ENCODE measurements at regions not wholly inside any gene's neighbourhood (a gene's known extent, or its start where the extent isn't known, plus 50 kb on each side); places are given as distances from the start of the nearest gene placed in this dataset.

DNA sequence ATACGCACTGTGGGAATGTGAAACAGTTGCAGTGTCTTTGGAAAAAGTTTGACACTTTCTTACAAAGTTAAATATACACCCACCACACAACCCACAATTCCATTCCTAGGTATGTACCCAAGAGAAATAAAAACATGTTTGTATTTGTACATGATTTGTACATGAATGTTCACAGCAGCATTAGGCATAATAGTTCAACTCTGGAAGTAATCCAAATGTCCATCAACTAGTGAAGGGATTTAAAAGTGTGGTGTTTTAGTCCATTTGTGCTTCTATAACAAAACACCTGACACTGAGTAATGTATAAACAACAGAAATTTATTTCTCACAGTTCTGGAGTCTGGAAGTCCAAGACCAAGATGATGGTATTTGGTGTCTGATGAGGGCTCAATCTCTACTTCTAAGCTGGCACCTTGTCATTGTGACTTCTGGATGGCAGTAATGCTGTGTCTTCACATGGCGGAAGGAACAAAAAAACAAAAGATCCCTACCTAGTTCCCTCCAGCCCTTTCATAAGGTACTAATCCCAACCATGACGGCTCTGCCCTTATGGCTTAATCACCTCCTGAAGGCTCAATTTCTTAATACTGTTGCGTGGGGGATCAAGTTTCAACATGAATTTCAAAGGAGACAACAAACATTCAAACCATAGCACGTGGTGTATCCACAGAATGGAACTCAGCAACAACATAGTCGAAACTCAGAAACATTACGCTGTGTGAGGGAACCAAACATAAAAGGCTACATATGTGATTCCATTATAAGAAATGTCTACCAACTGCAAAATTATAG lies 120.5 kb downstream of the AQP9 start:
- H3K9me3 Mint-ChIP-seq (ENCODE audit: low read depth) = peaks cover 15% of the 10 kb centered on the region
- H3K27ac Mint-ChIP-seq (ENCODE audit: unreplicated experiment) = no peak overlapping the region

DNA sequence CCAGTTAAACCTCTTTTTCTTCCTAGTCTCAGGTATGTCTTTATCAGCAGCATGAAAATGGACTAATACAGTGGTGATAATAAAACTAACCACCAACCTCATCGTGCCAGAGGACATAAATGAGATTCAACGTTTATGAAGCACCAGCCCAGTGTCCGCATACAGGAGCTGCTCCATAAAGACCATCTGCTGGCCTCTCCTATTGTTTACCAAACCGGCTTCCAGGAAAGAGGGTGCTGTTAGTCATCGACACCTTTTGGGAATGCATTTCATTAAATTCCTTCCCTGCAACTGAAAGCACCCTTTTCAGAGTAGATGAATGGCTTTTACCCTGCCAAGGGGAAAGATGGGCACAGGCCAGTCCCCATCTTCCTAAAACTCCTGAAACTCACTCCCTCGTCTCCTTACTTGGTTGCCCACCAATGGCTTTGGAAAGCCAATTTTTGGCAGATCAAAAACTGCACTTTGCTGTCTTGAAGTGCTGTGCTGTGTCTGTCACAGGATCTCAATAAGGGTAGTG lies 122.1 kb downstream of the AQP9 start:
- TF ChIP-seq, protein P1, sequence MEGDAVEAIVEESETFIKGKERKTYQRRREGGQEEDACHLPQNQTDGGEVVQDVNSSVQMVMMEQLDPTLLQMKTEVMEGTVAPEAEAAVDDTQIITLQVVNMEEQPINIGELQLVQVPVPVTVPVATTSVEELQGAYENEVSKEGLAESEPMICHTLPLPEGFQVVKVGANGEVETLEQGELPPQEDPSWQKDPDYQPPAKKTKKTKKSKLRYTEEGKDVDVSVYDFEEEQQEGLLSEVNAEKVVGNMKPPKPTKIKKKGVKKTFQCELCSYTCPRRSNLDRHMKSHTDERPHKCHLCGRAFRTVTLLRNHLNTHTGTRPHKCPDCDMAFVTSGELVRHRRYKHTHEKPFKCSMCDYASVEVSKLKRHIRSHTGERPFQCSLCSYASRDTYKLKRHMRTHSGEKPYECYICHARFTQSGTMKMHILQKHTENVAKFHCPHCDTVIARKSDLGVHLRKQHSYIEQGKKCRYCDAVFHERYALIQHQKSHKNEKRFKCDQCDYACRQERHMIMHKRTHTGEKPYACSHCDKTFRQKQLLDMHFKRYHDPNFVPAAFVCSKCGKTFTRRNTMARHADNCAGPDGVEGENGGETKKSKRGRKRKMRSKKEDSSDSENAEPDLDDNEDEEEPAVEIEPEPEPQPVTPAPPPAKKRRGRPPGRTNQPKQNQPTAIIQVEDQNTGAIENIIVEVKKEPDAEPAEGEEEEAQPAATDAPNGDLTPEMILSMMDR (IDR thresholded peaks at IDR 0.05) = no peak
- no peak for DNase-seq (ENCODE audit: low spot score)
- H3K4me1 Mint-ChIP-seq (ENCODE audit: low read depth) = peaks cover 6% of the 10 kb centered on the region

More for the DNA sequence above, 120.5 kb downstream of the AQP9 start:
- TF ChIP-seq, protein P1 (IDR thresholded peaks at IDR 0.05) = no peak
- Mint-ChIP-seq H3K27me3 (ENCODE audit: low read depth) (peaks cover 6% of the 10 kb centered on the region), H3K36me3 (ENCODE audit: low read depth) (peaks cover 2% of the 10 kb centered on the region), H3K4me3 (ENCODE audit: unreplicated experiment) (no peak overlapping the region), H3K4me1 (ENCODE audit: low read depth) (peaks cover 6% of the 10 kb centered on the region)
- DNase-seq (ENCODE audit: low spot score) = no peak

DNA sequence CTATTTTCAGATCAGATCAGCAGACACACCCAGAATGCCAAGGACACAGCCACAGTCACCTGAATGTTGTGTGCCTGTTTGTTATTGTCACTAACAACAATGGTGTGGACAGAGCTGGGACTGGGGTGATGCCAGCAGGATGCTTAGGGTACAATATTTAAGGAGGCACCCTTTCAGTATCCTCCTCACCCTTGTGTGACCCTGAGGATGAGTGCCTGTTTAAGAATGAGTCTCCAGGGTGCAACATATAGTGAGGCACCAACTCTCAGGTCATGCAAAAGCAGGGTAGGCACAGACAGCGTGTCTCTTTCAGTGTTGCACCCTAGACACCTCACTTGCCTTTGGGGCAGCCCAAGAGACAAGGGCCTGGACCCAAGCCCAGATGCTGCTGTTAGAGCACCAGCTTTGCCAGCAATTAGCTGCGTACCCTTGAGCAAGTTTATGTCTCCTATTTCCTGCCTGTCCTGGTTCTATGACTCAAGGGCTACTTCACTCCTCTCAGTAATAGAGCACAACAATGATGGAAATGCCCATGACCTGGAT lies 122.6 kb downstream of the AQP9 start:
- DNase-seq (ENCODE audit: low spot score) = no peak
- peaks cover 5% of the 10 kb centered on the region for H3K9me3 Mint-ChIP-seq (ENCODE audit: low read depth)
- peaks cover 6% of the 10 kb centered on the region for H3K4me1 Mint-ChIP-seq (ENCODE audit: low read depth)
- no peak overlapping the region for H3K27ac Mint-ChIP-seq (ENCODE audit: unreplicated experiment)
- TF ChIP-seq, protein P1 (IDR thresholded peaks at IDR 0.05) = no peak
- H3K36me3 Mint-ChIP-seq (ENCODE audit: low read depth) = no peaks in the 10 kb centered on the region
- peaks cover 6% of the 10 kb centered on the region for H3K27me3 Mint-ChIP-seq (ENCODE audit: low read depth)
- H3K4me3 Mint-ChIP-seq (ENCODE audit: unreplicated experiment) = no peak overlapping the region

More for the DNA sequence above, 122.1 kb downstream of the AQP9 start:
- Mint-ChIP-seq H3K4me3 (ENCODE audit: unreplicated experiment) (no peak overlapping the region), H3K27ac (ENCODE audit: unreplicated experiment) (no peak overlapping the region), H3K27me3 (ENCODE audit: low read depth) (peaks cover 6% of the 10 kb centered on the region), H3K36me3 (ENCODE audit: low read depth) (no peaks in the 10 kb centered on the region), H3K9me3 (ENCODE audit: low read depth) (peaks cover 9% of the 10 kb centered on the region)

DNA sequence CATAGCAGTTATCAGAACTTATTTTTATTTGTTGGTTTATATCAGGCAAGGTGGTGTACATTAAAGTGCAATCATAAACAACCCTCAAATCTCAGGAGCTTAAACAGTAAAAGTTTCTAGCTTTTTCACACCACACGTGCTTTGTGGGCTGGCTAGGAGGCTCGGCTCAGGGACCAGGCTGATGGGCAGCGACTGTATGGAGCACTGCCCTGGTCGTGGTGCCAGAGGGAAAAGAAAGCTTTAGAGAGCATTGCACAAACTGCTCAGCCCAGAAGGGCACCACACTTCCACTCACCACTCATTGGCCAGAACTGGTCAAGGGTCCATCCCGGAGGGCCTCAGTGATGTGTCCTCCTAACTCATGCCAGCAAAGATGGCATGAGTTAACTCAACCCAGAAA lies 123.2 kb downstream of the AQP9 start:
- peaks cover 2% of the 10 kb centered on the region for H3K4me1 Mint-ChIP-seq (ENCODE audit: low read depth)
- H3K9me3 Mint-ChIP-seq (ENCODE audit: low read depth) = peaks cover 4% of the 10 kb centered on the region
- DNase-seq (ENCODE audit: low spot score) = no peak
- H3K36me3 Mint-ChIP-seq (ENCODE audit: low read depth) = no peaks in the 10 kb centered on the region
- peaks cover 6% of the 10 kb centered on the region for H3K27me3 Mint-ChIP-seq (ENCODE audit: low read depth)
- no peak overlapping the region for H3K4me3 Mint-ChIP-seq (ENCODE audit: unreplicated experiment)
- H3K27ac Mint-ChIP-seq (ENCODE audit: unreplicated experiment) = no peak overlapping the region
- TF ChIP-seq, protein P1 (IDR thresholded peaks at IDR 0.05) = no peak

DNA sequence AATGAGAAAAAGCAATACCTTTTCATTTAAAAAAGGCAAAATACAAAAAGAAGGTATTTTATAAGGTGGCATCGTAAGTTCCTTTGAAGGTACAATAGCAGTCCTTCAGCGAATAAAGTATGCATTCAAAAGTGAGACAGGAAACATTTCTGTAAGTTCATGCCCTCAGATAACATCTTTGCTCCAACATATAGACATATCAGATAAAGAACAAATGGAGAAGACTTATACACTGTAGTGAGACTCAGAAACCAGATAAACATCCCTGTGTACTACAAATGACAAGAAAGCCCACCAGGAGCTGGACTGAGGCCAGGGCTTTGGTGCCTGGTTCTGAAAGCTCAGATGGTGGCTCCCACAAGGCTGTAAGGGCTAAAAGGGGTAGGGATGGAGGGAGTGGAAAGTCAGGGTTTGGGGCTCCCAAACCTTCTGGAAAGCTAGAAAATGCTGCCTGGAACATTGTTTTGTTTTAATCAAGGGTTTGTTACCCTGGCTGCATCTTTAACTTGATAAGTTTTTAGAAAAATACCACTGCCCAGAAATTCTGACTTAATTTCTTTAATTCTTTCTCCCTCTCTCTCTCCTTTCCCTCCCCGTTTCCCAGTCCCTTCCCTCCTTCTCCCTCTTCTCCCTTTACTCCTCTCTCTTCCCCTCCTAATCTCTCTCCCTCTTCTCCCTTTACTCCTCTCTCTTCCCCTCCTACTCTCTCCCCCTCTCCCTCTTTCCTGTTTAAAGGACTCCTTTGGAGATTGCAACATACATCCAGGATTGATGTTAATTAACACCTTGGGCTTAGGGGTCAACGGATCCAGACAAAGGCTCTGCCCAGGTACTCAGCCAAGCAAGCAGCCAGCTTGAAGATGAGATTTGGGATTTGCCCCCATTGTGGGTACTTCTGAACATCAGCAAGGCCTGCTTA lies 126.1 kb downstream of the AQP9 start:
- TF ChIP-seq, protein P1 (IDR thresholded peaks at IDR 0.05) = no peak
- peaks cover 6% of the 10 kb centered on the region for H3K27me3 Mint-ChIP-seq (ENCODE audit: low read depth)
- no peaks in the 10 kb centered on the region for H3K4me1 Mint-ChIP-seq (ENCODE audit: low read depth)
- no peak overlapping the region for H3K4me3 Mint-ChIP-seq (ENCODE audit: unreplicated experiment)
- no peak for DNase-seq (ENCODE audit: low spot score)
- no peak overlapping the region for H3K27ac Mint-ChIP-seq (ENCODE audit: unreplicated experiment)
- no peaks in the 10 kb centered on the region for H3K9me3 Mint-ChIP-seq (ENCODE audit: low read depth)
- no peaks in the 10 kb centered on the region for H3K36me3 Mint-ChIP-seq (ENCODE audit: low read depth)

Data from chondrocyte (in vitro differentiated cells).